ENCODE measurements at regions not wholly inside any gene's neighbourhood (a gene's known extent, or its start where the extent isn't known, plus 50 kb on each side); places are given as distances from the start of the nearest gene placed in this dataset.

GRCh38 chr6:120173250-120173649, 823.7 kb upstream of the MAN1A1 start:
- no peak for TF ChIP-seq CTCF (IDR thresholded peaks at IDR 0.05)
- Histone ChIP-seq H3K4me3 (no peak overlapping the region), H3K4me1 (ENCODE audit: low read depth) (no peaks in the 10 kb centered on the region), H3K36me3 (ENCODE audit: low read depth) (no peaks in the 10 kb centered on the region), H3K9me3 (no peaks in the 10 kb centered on the region)
- no peak for ATAC-seq
- intact Hi-C loops (cut with DNase I, micrococcal nuclease): no loop called here
- DNase-seq: no peak

- no peaks in the 10 kb centered on the region for H3K36me3 ChIP-seq (ENCODE audit: low read depth)
- no peak overlapping the region for H3K4me3 ChIP-seq
- DNase-seq: no peak
- H3K4me1 ChIP-seq (ENCODE audit: low read depth): no peaks in the 10 kb centered on the region
- intact Hi-C loops (cut with DNase I, micrococcal nuclease): no loop called here
- no peak for TF ChIP-seq CTCF (IDR thresholded peaks at IDR 0.05)
- no peaks in the 10 kb centered on the region for H3K9me3 ChIP-seq
- no peak for ATAC-seq
Measured at GRCh38 chr6:120164531-120164930, 815.0 kb upstream of the MAN1A1 start.

- intact Hi-C loops (cut with DNase I, micrococcal nuclease): no loop called here
- ATAC-seq (no peak), DNase-seq (no peak)
- Histone ChIP-seq H3K9me3 (no peaks in the 10 kb centered on the region), H3K4me1 (ENCODE audit: low read depth) (no peaks in the 10 kb centered on the region), H3K36me3 (ENCODE audit: low read depth) (no peaks in the 10 kb centered on the region), H3K4me3 (no peak overlapping the region)
- TF ChIP-seq CTCF (IDR thresholded peaks at IDR 0.05): no peak
Measured at GRCh38 chr6:120157873-120158272, 808.3 kb upstream of the MAN1A1 start.

- DNase-seq (no peak), ATAC-seq (no peak)
- Histone ChIP-seq H3K36me3 (ENCODE audit: low read depth) (no peaks in the 10 kb centered on the region), H3K4me1 (ENCODE audit: low read depth) (no peaks in the 10 kb centered on the region), H3K9me3 (no peaks in the 10 kb centered on the region), H3K4me3 (no peak overlapping the region)
- intact Hi-C loops (cut with DNase I, micrococcal nuclease): no loop called here
- no peak for TF ChIP-seq CTCF (IDR thresholded peaks at IDR 0.05)
Measured at GRCh38 chr6:120147071-120147871, 797.7 kb upstream of the MAN1A1 start.

- no peak overlapping the region for H3K4me3 ChIP-seq
- no peaks in the 10 kb centered on the region for H3K9me3 ChIP-seq
- no peaks in the 10 kb centered on the region for H3K4me1 ChIP-seq (ENCODE audit: low read depth)
- ATAC-seq: no peak
- no peaks in the 10 kb centered on the region for H3K36me3 ChIP-seq (ENCODE audit: low read depth)
- TF ChIP-seq CTCF (IDR thresholded peaks at IDR 0.05): no peak
- no peak for DNase-seq
- intact Hi-C loops (cut with DNase I, micrococcal nuclease): no loop called here
Measured at GRCh38 chr6:120141601-120142000, 792.0 kb upstream of the MAN1A1 start.
